Chondrocyte (in vitro differentiated cells): ENCODE measurements at regions not wholly inside any gene's neighbourhood (a gene's known extent, or its start where the extent isn't known, plus 50 kb on each side); places are given as distances from the start of the nearest gene placed in this dataset.

Source experiments
- DNase-seq: peaks from one replicate; pipeline ENCODE4 v3.0.0; 2021; ENCODE audit warnings: mixed read lengths, low spot score
- H3K27ac Mint-ChIP-seq: one replicate; pipeline ENCODE4 v1.8.0; 2021; ENCODE audit warnings: mild to moderate bottlenecking, moderate library complexity, mixed read lengths; ENCODE audit not compliant: unreplicated experiment
- H3K27me3 Mint-ChIP-seq: 2 replicates; pipeline ENCODE4 v1.8.0; 2021; ENCODE audit warnings: low read depth, mixed read lengths
- H3K36me3 Mint-ChIP-seq: 2 replicates; pipeline ENCODE4 v1.8.0; 2021; ENCODE audit warnings: low read depth, mixed read lengths
- H3K4me1 Mint-ChIP-seq: 2 replicates; pipeline ENCODE4 v1.8.0; 2021; ENCODE audit warnings: low read depth, mild to moderate bottlenecking, mixed read lengths
- H3K4me3 Mint-ChIP-seq: one replicate; pipeline ENCODE4 v1.8.0; 2021; ENCODE audit warnings: mild to moderate bottlenecking, moderate library complexity, mixed read lengths; ENCODE audit not compliant: unreplicated experiment
- H3K9me3 Mint-ChIP-seq: 2 replicates; pipeline ENCODE4 v1.8.0; 2021; ENCODE audit warnings: low read depth, mixed read lengths
- CTCF ChIP-seq: fragments of 200-600 bp; sonication (generic); IDR thresholded peaks from 2 replicates; pipeline ENCODE4 v1.5.0; 2021; ENCODE audit warnings: antibody characterized with exemption, mild to moderate bottlenecking, moderate library complexity

DNA sequence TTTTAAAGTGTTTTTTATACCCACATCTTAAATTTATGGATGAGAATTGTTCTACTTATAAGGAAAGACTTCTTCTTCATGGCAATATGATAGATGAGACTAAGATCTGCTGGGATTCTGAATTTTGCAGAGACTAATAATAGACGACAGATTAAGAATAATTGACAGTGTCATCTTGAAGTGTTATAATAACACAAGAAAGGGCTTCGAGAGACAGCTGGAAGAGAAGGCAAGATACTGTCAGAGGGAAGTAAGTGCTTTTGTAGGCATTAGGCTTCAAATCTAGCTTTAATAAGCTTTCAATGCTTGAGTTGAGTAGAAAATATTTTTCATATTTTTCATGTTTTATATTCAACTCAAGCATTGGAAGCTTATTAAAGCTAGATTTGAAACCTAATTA, 797.6 kb upstream of the PABPC4L start:
- peaks cover 2% of the 10 kb centered on the region for H3K36me3 Mint-ChIP-seq
- H3K4me3 Mint-ChIP-seq: no peak overlapping the region
- no peaks in the 10 kb centered on the region for H3K4me1 Mint-ChIP-seq
- no peaks in the 10 kb centered on the region for H3K9me3 Mint-ChIP-seq
- TF ChIP-seq CTCF: no peak
- H3K27me3 Mint-ChIP-seq: no peaks in the 10 kb centered on the region
- H3K27ac Mint-ChIP-seq: no peak overlapping the region
- no peak for DNase-seq

DNA sequence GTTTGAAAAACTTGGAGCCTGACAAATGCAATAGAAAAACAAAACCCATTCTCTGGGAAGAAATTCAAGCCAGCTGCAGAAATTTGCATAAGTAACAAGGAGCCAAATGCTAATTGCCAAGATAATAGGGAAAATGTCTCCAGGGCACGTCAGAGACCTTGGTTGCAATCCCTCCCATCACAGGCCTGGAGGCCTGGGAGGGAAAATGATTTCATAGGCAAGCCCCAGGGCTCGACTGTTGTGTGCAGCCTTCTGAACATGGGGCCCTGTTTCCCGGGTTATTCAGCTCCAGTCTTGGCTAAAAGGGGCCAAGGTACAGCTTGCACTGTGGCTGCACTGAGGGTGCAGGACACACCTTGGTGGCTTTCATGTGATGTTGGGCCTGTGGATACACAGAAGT, 760.4 kb upstream of the PABPC4L start:
- Mint-ChIP-seq H3K9me3 (peaks cover 6% of the 10 kb centered on the region), H3K27me3 (no peaks in the 10 kb centered on the region), H3K4me3 (no peak overlapping the region), H3K27ac (no peak overlapping the region), H3K4me1 (no peaks in the 10 kb centered on the region), H3K36me3 (no peaks in the 10 kb centered on the region)
- TF ChIP-seq CTCF: no peak
- no peak for DNase-seq

DNA sequence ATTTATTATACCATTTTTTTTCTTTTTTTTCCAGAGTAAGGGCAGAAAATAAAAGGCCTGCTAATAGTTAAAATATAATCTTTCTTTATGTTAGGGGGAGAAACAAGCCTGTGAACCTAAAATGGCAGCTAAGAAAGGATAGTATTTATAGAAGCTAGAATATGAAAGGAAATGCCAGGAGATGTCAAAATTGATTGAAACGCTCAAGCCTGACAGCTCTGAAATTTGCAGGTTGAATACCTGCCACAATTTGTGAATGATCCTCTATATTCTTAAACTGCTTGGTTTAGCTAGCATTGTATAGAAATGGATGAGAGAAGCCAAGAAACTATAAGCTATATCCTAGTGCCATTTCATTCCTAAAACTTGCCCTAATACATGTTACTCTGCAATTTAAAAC, 757.3 kb upstream of the PABPC4L start:
- DNase-seq: no peak
- H3K4me1 Mint-ChIP-seq: no peaks in the 10 kb centered on the region

GRCh38 chr4:134955059-134955458, 753.5 kb upstream of the PABPC4L start:
- Mint-ChIP-seq H3K27me3 (no peaks in the 10 kb centered on the region), H3K27ac (no peak overlapping the region), H3K36me3 (peaks cover 2% of the 10 kb centered on the region), H3K4me3 (no peak overlapping the region), H3K9me3 (peaks cover 22% of the 10 kb centered on the region), H3K4me1 (no peaks in the 10 kb centered on the region)
- DNase-seq: no peak
- TF ChIP-seq CTCF: no peak

More for the DNA sequence above, 757.3 kb upstream of the PABPC4L start:
- Mint-ChIP-seq H3K36me3 (peaks cover 2% of the 10 kb centered on the region), H3K4me3 (no peak overlapping the region), H3K9me3 (peaks cover 20% of the 10 kb centered on the region), H3K27me3 (no peaks in the 10 kb centered on the region), H3K27ac (no peak overlapping the region)
- TF ChIP-seq CTCF: no peak

DNA sequence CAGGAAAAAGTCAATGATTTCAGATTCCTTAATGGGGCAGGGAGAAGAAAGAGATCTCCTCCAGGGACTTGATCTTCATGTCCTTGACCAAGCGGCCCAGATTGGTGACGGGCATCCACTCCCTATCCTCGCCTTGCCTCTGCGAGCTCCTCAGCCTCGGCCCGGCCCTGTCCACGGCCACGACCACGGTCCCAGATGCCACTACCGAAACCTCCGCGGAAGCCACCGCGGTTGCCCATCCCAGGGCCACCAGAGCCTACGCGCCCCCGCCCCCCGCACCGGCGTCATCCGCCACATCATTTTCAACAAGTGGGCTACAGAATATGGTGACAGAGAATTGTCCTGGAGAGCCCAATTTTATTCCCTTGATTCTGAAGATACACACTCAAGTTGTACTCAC, 751.2 kb upstream of the PABPC4L start:
- peaks cover 2% of the 10 kb centered on the region for H3K36me3 Mint-ChIP-seq
- no peaks in the 10 kb centered on the region for H3K4me1 Mint-ChIP-seq
- DNase-seq: no peak
- no peaks in the 10 kb centered on the region for H3K27me3 Mint-ChIP-seq
- TF ChIP-seq CTCF: no peak
- no peak overlapping the region for H3K27ac Mint-ChIP-seq
- peaks cover 23% of the 10 kb centered on the region for H3K9me3 Mint-ChIP-seq
- H3K4me3 Mint-ChIP-seq: no peak overlapping the region
